ENCODE measurements at regions not wholly inside any gene's neighbourhood (a gene's known extent, or its start where the extent isn't known, plus 50 kb on each side); places are given as distances from the start of the nearest gene placed in this dataset.

DNA sequence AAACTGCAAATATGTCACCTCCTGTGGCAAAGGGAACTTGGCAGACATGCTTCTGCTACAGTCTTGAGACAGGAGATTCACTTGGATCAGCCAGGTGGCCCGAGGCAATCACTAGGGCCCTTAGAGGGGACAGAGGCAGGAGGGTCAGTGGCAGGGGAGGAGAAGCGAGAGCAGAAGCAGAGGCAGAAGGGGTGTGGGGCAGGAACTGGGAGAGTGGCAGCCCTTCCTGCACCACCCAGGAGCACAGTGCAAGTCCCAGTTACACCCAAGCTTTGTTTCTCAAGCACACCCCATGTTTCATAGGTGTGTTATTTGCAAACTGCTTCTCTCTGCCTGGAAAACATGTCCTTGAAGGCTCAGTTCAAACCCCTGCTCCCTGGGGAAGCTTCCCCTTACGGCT is 309.7 kb upstream of the MYT1L start:
- no peak overlapping the region for H3K27ac Mint-ChIP-seq
- no peaks in the 10 kb centered on the region for H3K4me1 Mint-ChIP-seq (ENCODE audit: low read depth)
- DNase-seq (ENCODE audit: low spot score, unreplicated experiment), result no peak
- TF ChIP-seq, protein P1, sequence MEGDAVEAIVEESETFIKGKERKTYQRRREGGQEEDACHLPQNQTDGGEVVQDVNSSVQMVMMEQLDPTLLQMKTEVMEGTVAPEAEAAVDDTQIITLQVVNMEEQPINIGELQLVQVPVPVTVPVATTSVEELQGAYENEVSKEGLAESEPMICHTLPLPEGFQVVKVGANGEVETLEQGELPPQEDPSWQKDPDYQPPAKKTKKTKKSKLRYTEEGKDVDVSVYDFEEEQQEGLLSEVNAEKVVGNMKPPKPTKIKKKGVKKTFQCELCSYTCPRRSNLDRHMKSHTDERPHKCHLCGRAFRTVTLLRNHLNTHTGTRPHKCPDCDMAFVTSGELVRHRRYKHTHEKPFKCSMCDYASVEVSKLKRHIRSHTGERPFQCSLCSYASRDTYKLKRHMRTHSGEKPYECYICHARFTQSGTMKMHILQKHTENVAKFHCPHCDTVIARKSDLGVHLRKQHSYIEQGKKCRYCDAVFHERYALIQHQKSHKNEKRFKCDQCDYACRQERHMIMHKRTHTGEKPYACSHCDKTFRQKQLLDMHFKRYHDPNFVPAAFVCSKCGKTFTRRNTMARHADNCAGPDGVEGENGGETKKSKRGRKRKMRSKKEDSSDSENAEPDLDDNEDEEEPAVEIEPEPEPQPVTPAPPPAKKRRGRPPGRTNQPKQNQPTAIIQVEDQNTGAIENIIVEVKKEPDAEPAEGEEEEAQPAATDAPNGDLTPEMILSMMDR (IDR thresholded peaks at IDR 0.05; ENCODE audit: unreplicated experiment), result no peak
- H3K4me3 Mint-ChIP-seq (ENCODE audit: low read depth), result no peak overlapping the region
- no peaks in the 10 kb centered on the region for H3K36me3 Mint-ChIP-seq (ENCODE audit: insufficient read depth)
- H3K27me3 Mint-ChIP-seq, result peaks cover 29% of the 10 kb centered on the region
- no peaks in the 10 kb centered on the region for H3K9me3 Mint-ChIP-seq (ENCODE audit: low read depth)

DNA sequence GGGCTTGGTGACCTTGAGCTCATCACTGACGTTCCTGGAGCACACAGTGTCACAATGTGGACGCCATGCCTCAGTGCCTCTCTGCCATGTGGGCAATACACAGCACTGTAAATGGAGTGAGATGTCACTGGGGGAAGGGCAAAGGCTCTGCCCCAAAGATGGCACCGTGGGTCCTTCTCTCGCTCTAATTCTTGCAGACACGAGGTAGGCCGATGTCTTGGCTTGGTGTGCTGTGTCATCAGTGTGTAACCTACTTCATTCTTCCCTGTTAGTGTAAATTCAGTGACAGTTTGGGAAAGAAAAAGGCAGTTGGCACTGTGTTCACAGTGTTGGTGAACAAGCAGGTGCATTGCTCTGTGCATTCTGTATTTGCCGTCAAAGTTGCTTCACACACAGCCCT is 309.3 kb upstream of the MYT1L start:
- H3K4me3 Mint-ChIP-seq (ENCODE audit: low read depth), result no peak overlapping the region
- no peak overlapping the region for H3K27ac Mint-ChIP-seq
- H3K4me1 Mint-ChIP-seq (ENCODE audit: low read depth), result no peaks in the 10 kb centered on the region
- TF ChIP-seq, protein P1 (IDR thresholded peaks at IDR 0.05; ENCODE audit: unreplicated experiment), result no peak
- H3K27me3 Mint-ChIP-seq, result peaks cover 29% of the 10 kb centered on the region
- DNase-seq (ENCODE audit: low spot score, unreplicated experiment), result no peak
- no peaks in the 10 kb centered on the region for H3K36me3 Mint-ChIP-seq (ENCODE audit: insufficient read depth)
- H3K9me3 Mint-ChIP-seq (ENCODE audit: low read depth), result no peaks in the 10 kb centered on the region

GRCh38 chr2:2639251-2640139 is 308.4 kb upstream of the MYT1L start:
- no peak for DNase-seq (ENCODE audit: low spot score, unreplicated experiment)
- Mint-ChIP-seq H3K36me3 (ENCODE audit: insufficient read depth) (no peaks in the 10 kb centered on the region), H3K4me3 (ENCODE audit: low read depth) (no peak overlapping the region), H3K27me3 (peaks cover 29% of the 10 kb centered on the region), H3K27ac (no peak overlapping the region), H3K4me1 (ENCODE audit: low read depth) (no peaks in the 10 kb centered on the region), H3K9me3 (ENCODE audit: low read depth) (no peaks in the 10 kb centered on the region)
- TF ChIP-seq, protein P1 (IDR thresholded peaks at IDR 0.05; ENCODE audit: unreplicated experiment), result no peak

DNA sequence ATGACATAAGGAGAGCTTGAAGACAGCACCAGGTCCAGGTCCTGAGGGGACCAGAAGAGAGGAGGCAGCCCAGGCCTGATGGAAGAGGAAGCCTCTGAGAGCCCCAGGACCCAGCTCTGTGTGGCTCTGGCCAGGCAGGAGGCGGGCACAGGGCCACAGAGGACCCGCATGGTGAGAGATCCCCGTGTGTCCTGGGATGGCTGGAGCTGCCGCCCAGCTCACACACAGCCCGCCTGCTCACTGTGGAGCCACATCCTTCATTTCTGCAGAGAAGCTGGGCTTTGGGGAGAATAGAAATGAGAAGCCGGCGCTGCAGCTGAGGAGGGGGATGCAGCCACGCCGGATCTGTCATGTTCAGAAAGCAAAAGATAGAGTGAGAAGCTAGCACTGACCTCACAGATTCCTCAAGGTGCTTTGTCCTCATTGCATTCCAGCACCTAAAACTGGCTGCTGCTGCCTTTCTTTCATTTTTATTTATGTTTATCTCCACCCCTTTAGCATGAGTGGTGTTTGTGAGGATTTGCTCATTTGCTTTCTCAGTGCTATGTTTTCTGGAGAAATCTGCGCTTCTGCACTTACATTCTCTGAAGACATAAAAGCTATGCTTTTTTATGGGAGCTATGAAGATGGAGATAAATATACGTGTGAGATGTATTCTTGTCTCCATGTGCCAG is 307.6 kb upstream of the MYT1L start:
- H3K4me1 Mint-ChIP-seq (ENCODE audit: low read depth), result no peaks in the 10 kb centered on the region

GRCh38 chr2:2636813-2637212 is 305.7 kb upstream of the MYT1L start:
- Mint-ChIP-seq H3K4me3 (ENCODE audit: low read depth) (no peak overlapping the region), H3K36me3 (ENCODE audit: insufficient read depth) (no peaks in the 10 kb centered on the region), H3K27ac (no peak overlapping the region), H3K9me3 (ENCODE audit: low read depth) (no peaks in the 10 kb centered on the region), H3K4me1 (ENCODE audit: low read depth) (no peaks in the 10 kb centered on the region), H3K27me3 (peaks cover 25% of the 10 kb centered on the region)
- no peak for DNase-seq (ENCODE audit: low spot score, unreplicated experiment)
- TF ChIP-seq, protein P1 (IDR thresholded peaks at IDR 0.05; ENCODE audit: unreplicated experiment), result no peak

More for the DNA sequence above, 307.6 kb upstream of the MYT1L start:
- TF ChIP-seq, protein P1 (IDR thresholded peaks at IDR 0.05; ENCODE audit: unreplicated experiment), result no peak
- DNase-seq (ENCODE audit: low spot score, unreplicated experiment), result no peak
- Mint-ChIP-seq H3K27me3 (peaks cover 23% of the 10 kb centered on the region), H3K4me3 (ENCODE audit: low read depth) (no peak overlapping the region), H3K27ac (no peak overlapping the region), H3K36me3 (ENCODE audit: insufficient read depth) (no peaks in the 10 kb centered on the region), H3K9me3 (ENCODE audit: low read depth) (no peaks in the 10 kb centered on the region)

Measured in progenitor cell of endocrine pancreas (in vitro differentiated cells).